HUES64 (cell line): ENCODE measurements at regions not wholly inside any gene's neighbourhood (a gene's known extent, or its start where the extent isn't known, plus 50 kb on each side); places are given as distances from the start of the nearest gene placed in this dataset.

Source experiments
- H3K27ac ChIP-seq: 2 replicates; pipeline ENCODE4 v1.7.0; 2013; ENCODE audit warnings: low read depth, low read length, inconsistent platforms
- H3K27me3 ChIP-seq: 2 replicates; pipeline ENCODE4 v1.6.1; 2013; ENCODE audit warnings: mild to moderate bottlenecking, low read length; ENCODE audit not compliant: insufficient read depth
- H3K36me3 ChIP-seq: 2 replicates; pipeline ENCODE4 v1.6.1; 2013; ENCODE audit warnings: mild to moderate bottlenecking, low read length; ENCODE audit not compliant: insufficient read depth
- H3K4me1 ChIP-seq: 2 replicates; pipeline ENCODE4 v1.6.1; 2013; ENCODE audit warnings: mild to moderate bottlenecking, low read length, moderate library complexity; ENCODE audit not compliant: insufficient read depth
- H3K4me3 ChIP-seq: 2 replicates; pipeline ENCODE4 v1.5.1; 2013; ENCODE audit warnings: mild to moderate bottlenecking, low read length, moderate library complexity
- H3K9ac ChIP-seq: 2 replicates; pipeline ENCODE4 v1.6.1; 2013; ENCODE audit warnings: mild to moderate bottlenecking, low read depth, low read length
- H3K9me3 ChIP-seq: 2 replicates; pipeline ENCODE4 v1.6.1; 2013; ENCODE audit warnings: low read depth, low read length; ENCODE audit not compliant: insufficient read depth
- WGBS: fragments of 150-250, 120-280 bp; methylation state at CpG from one replicate; pipeline ENCODE4 v1.1.7; 2013; ENCODE audit warnings: missing lambda C conversion rate; 5-methylcytosine and 5-hydroxymethylcytosine counted together

GRCh38 chr2:228678110-228678509, 496.6 kb upstream of the SPHKAP start:
- H3K27me3 ChIP-seq: no peaks in the 10 kb centered on the region
- no peaks in the 10 kb centered on the region for H3K4me1 ChIP-seq
- H3K27ac ChIP-seq: no peak overlapping the region
- H3K36me3 ChIP-seq: no peaks in the 10 kb centered on the region
- H3K9me3 ChIP-seq: no peaks in the 10 kb centered on the region
- 88% methylated on average over 4 of the region's 4 CpGs for WGBS
- no peak overlapping the region for H3K4me3 ChIP-seq
- H3K9ac ChIP-seq: no peak overlapping the region

- no peaks in the 10 kb centered on the region for H3K27me3 ChIP-seq
- no peaks in the 10 kb centered on the region for H3K4me1 ChIP-seq
- no peaks in the 10 kb centered on the region for H3K9me3 ChIP-seq
- H3K4me3 ChIP-seq: no peak overlapping the region
- H3K36me3 ChIP-seq: no peaks in the 10 kb centered on the region
- no peak overlapping the region for H3K9ac ChIP-seq
- no peak overlapping the region for H3K27ac ChIP-seq
These were observed 494.2 kb upstream of the SPHKAP start for GRCh38 chr2:228675646-228676045.

- Histone ChIP-seq H3K27me3 (no peaks in the 10 kb centered on the region), H3K36me3 (no peaks in the 10 kb centered on the region), H3K4me3 (no peak overlapping the region), H3K4me1 (no peaks in the 10 kb centered on the region), H3K27ac (no peak overlapping the region), H3K9ac (no peak overlapping the region), H3K9me3 (no peaks in the 10 kb centered on the region)
- 71% methylated on average over 2 of the region's 2 CpGs for WGBS
These were observed 493.6 kb upstream of the SPHKAP start for GRCh38 chr2:228675091-228675490.

GRCh38 chr2:228673876-228674554, 492.5 kb upstream of the SPHKAP start:
- Histone ChIP-seq H3K27ac (no peak overlapping the region), H3K27me3 (no peaks in the 10 kb centered on the region), H3K4me3 (no peak overlapping the region), H3K4me1 (no peaks in the 10 kb centered on the region), H3K9me3 (no peaks in the 10 kb centered on the region), H3K9ac (no peak overlapping the region), H3K36me3 (no peaks in the 10 kb centered on the region)
- 94% methylated on average over 3 of the region's 3 CpGs for WGBS

- H3K4me1 ChIP-seq: no peaks in the 10 kb centered on the region
- no peaks in the 10 kb centered on the region for H3K9me3 ChIP-seq
- no peak overlapping the region for H3K4me3 ChIP-seq
- no peak overlapping the region for H3K9ac ChIP-seq
- no peaks in the 10 kb centered on the region for H3K36me3 ChIP-seq
- no peaks in the 10 kb centered on the region for H3K27me3 ChIP-seq
- 93% methylated on average over 3 of the region's 3 CpGs for WGBS
- no peak overlapping the region for H3K27ac ChIP-seq
These were observed 488.2 kb upstream of the SPHKAP start for GRCh38 chr2:228669690-228670089.

GRCh38 chr2:228665232-228665631, 483.7 kb upstream of the SPHKAP start:
- Histone ChIP-seq H3K9ac (no peak overlapping the region), H3K27ac (no peak overlapping the region), H3K4me3 (no peak overlapping the region), H3K36me3 (no peaks in the 10 kb centered on the region), H3K27me3 (no peaks in the 10 kb centered on the region), H3K4me1 (no peaks in the 10 kb centered on the region), H3K9me3 (no peaks in the 10 kb centered on the region)
- WGBS: 100% methylated on average over 1 of the region's 1 CpG

- no peaks in the 10 kb centered on the region for H3K27me3 ChIP-seq
- H3K4me1 ChIP-seq: no peaks in the 10 kb centered on the region
- no peaks in the 10 kb centered on the region for H3K9me3 ChIP-seq
- H3K36me3 ChIP-seq: no peaks in the 10 kb centered on the region
- no peak overlapping the region for H3K27ac ChIP-seq
- WGBS: 86% methylated on average over 1 of the region's 5 CpGs
- no peak overlapping the region for H3K4me3 ChIP-seq
- no peak overlapping the region for H3K9ac ChIP-seq
These were observed 477.5 kb upstream of the SPHKAP start for GRCh38 chr2:228658998-228659397.

GRCh38 chr2:228657807-228658402, 476.4 kb upstream of the SPHKAP start:
- 75% methylated on average over 6 of the region's 6 CpGs for WGBS
- no peak overlapping the region for H3K9ac ChIP-seq
- H3K4me1 ChIP-seq: no peaks in the 10 kb centered on the region

GRCh38 chr2:228655331-228655730, 473.8 kb upstream of the SPHKAP start:
- Histone ChIP-seq H3K36me3 (no peaks in the 10 kb centered on the region), H3K4me1 (no peaks in the 10 kb centered on the region), H3K27ac (no peak overlapping the region), H3K9me3 (no peaks in the 10 kb centered on the region), H3K9ac (no peak overlapping the region), H3K27me3 (no peaks in the 10 kb centered on the region), H3K4me3 (no peak overlapping the region)
- WGBS: 100% methylated on average over 2 of the region's 2 CpGs

More at GRCh38 chr2:228657807-228658402, 476.4 kb upstream of the SPHKAP start:
- H3K36me3 ChIP-seq: no peaks in the 10 kb centered on the region
- H3K9me3 ChIP-seq: no peaks in the 10 kb centered on the region
- H3K4me3 ChIP-seq: no peak overlapping the region
- no peaks in the 10 kb centered on the region for H3K27me3 ChIP-seq
- no peak overlapping the region for H3K27ac ChIP-seq

GRCh38 chr2:228654707-228655106, 473.2 kb upstream of the SPHKAP start:
- H3K36me3 ChIP-seq: no peaks in the 10 kb centered on the region
- H3K4me1 ChIP-seq: no peaks in the 10 kb centered on the region
- H3K9ac ChIP-seq: no peak overlapping the region
- 95% methylated on average over 2 of the region's 2 CpGs for WGBS
- H3K27me3 ChIP-seq: no peaks in the 10 kb centered on the region
- no peak overlapping the region for H3K27ac ChIP-seq
- H3K4me3 ChIP-seq: no peak overlapping the region
- no peaks in the 10 kb centered on the region for H3K9me3 ChIP-seq

- Histone ChIP-seq H3K27me3 (no peaks in the 10 kb centered on the region), H3K4me1 (no peaks in the 10 kb centered on the region), H3K9ac (no peak overlapping the region), H3K9me3 (no peaks in the 10 kb centered on the region), H3K27ac (no peak overlapping the region), H3K4me3 (no peak overlapping the region), H3K36me3 (no peaks in the 10 kb centered on the region)
- WGBS: 92% methylated on average over 4 of the region's 4 CpGs
These were observed 472.4 kb upstream of the SPHKAP start for GRCh38 chr2:228653884-228654283.

GRCh38 chr2:228652366-228652765, 470.9 kb upstream of the SPHKAP start:
- H3K9ac ChIP-seq: no peak overlapping the region
- H3K27ac ChIP-seq: no peak overlapping the region
- no peaks in the 10 kb centered on the region for H3K27me3 ChIP-seq
- no peaks in the 10 kb centered on the region for H3K4me1 ChIP-seq
- H3K4me3 ChIP-seq: no peak overlapping the region
- H3K36me3 ChIP-seq: no peaks in the 10 kb centered on the region
- H3K9me3 ChIP-seq: no peaks in the 10 kb centered on the region
- WGBS: 100% methylated on average over 2 of the region's 3 CpGs
